SU-DHL-6 (cell line): ENCODE measurements at regions not wholly inside any gene's neighbourhood (a gene's known extent, or its start where the extent isn't known, plus 50 kb on each side); places are given as distances from the start of the nearest gene placed in this dataset.

Source experiments
- H2AFZ ChIP-seq: fragments of 200-600 bp; sonication (generic); 2 replicates; pipeline ENCODE4 v1.6.1; 2014; ENCODE audit warnings: low read depth, mild to moderate bottlenecking, moderate library complexity, mixed read lengths, antibody characterized with exemption, low read length; ENCODE audit not compliant: severe bottlenecking
- H3F3A ChIP-seq: fragments of 200-600 bp; shearing (Covaris generic); 2 replicates; pipeline ENCODE4 v1.6.0; 2016; ENCODE audit warnings: antibody characterized with exemption, mild to moderate bottlenecking; ENCODE audit not compliant: insufficient read depth
- H3K27ac ChIP-seq: fragments of 200-600 bp; sonication (generic); 2 replicates; pipeline ENCODE4 v1.5.1; 2016; ENCODE audit warnings: low read depth, mild to moderate bottlenecking, low read length, moderate library complexity, mixed read lengths
- H3K27me3 ChIP-seq: fragments of 200-600 bp; sonication (generic), shearing (Covaris generic); 2 replicates; pipeline ENCODE4 v1.6.0; 2014; ENCODE audit warnings: mild to moderate bottlenecking, low read length
- H3K36me3 ChIP-seq: fragments of 200-600 bp; sonication (generic); 2 replicates; pipeline ENCODE4 v1.6.1; 2014; ENCODE audit warnings: mild to moderate bottlenecking, low read length, mixed read lengths
- H3K4me2 ChIP-seq: fragments of 300-600, 200-600 bp; shearing (Covaris generic), sonication (generic); 2 replicates; pipeline ENCODE4 v1.6.0; 2014; ENCODE audit warnings: low read length, low read depth, mild to moderate bottlenecking; ENCODE audit not compliant: poor library complexity, severe bottlenecking
- H3K4me3 ChIP-seq: fragments of 200-600 bp; sonication (generic); 2 replicates; pipeline ENCODE4 v1.5.1; 2014; ENCODE audit warnings: antibody characterized with exemption, low read length, mild to moderate bottlenecking, mixed read lengths; ENCODE audit not compliant: insufficient read depth, poor library complexity, severe bottlenecking
- H3K79me2 ChIP-seq: fragments of 200-600 bp; sonication (generic); 2 replicates; pipeline ENCODE4 v1.6.1; 2014; ENCODE audit warnings: mild to moderate bottlenecking, low read length, moderate library complexity; ENCODE audit not compliant: insufficient read depth
- H3K9ac ChIP-seq: fragments of 200-600 bp; sonication (generic); 2 replicates; pipeline ENCODE4 v1.7.0; 2014; ENCODE audit warnings: mild to moderate bottlenecking, low read length
- H3K9me2 ChIP-seq: fragments of 200-600 bp; sonication (generic); replicated peaks from 2 replicates; pipeline ENCODE4 v1.6.1; 2014; ENCODE audit warnings: low read length; ENCODE audit not compliant: insufficient read depth
- H3K9me3 ChIP-seq: fragments of 200-600 bp; sonication (generic); 2 replicates; pipeline ENCODE4 v1.6.1; 2014; ENCODE audit warnings: low read length, mixed read lengths; ENCODE audit not compliant: insufficient read depth
- H4K20me1 ChIP-seq: fragments of 200-600 bp; sonication (generic); 2 replicates; pipeline ENCODE4 v1.6.1; 2014; ENCODE audit warnings: low read depth, mild to moderate bottlenecking, antibody characterized with exemption, low read length, moderate library complexity, mixed read lengths
- CTCF ChIP-seq: fragments of 200-600 bp; sonication (generic); IDR thresholded peaks from one replicate; pipeline ENCODE4 v1.5.1; 2017; ENCODE audit warnings: antibody characterized with exemption, mild to moderate bottlenecking, low read length, moderate library complexity; ENCODE audit not compliant: insufficient read depth, poor library complexity, severe bottlenecking
- EZH2phosphoT487 ChIP-seq: fragments of 200-600 bp; sonication (generic), shearing (Covaris generic); conservative IDR thresholded peaks from 2 replicates; pipeline ENCODE4 v1.6.1; 2018; ENCODE audit warnings: mild to moderate bottlenecking, antibody characterized with exemption, low read length, moderate library complexity, mixed read lengths

DNA sequence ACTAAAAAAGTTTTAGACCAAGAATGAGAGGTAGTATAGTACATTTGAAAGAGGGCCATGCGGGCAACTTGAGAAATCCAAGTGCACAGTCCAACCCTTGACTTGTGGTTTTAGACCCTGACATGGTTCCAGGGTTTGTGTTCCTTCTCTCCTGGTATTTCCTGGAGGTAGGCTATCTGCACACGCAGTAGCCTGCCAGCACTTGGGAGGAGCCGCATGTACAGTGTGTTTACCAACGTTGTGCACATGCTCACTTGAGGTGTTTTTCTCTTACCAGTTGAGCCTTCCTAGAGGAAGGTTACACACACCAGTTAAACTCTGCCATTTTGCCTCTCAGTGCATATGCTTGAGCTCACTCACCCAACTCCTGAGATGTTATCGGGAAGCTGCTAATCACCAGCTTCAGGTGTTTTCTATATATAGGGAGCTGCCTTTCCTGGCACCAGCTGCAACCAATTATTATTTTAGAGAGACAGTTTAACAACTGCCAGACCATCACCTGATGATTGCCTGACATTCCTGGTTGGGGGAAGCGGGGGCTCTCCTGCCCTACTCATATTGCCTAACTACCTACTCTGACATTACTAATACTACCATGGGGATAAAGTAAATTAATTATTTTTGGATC lies 593.4 kb upstream of the TUSC1 start:
- H3K27ac ChIP-seq = no peak overlapping the region
- TF ChIP-seq CTCF (no peak), EZH2phosphoT487 (no peak)
- H3K4me3 ChIP-seq = no peak overlapping the region
- H3K9me3 ChIP-seq = no peaks in the 10 kb centered on the region
- no peak overlapping the region for H3K9ac ChIP-seq
- H3K36me3 ChIP-seq = no peaks in the 10 kb centered on the region
- H2AFZ ChIP-seq = no peak overlapping the region
- H3F3A ChIP-seq = no peaks in the 10 kb centered on the region
- H4K20me1 ChIP-seq = no peaks in the 10 kb centered on the region
- no peaks in the 10 kb centered on the region for H3K27me3 ChIP-seq
- no peaks in the 10 kb centered on the region for H3K9me2 ChIP-seq
- no peak overlapping the region for H3K4me2 ChIP-seq
- no peaks in the 10 kb centered on the region for H3K79me2 ChIP-seq

DNA sequence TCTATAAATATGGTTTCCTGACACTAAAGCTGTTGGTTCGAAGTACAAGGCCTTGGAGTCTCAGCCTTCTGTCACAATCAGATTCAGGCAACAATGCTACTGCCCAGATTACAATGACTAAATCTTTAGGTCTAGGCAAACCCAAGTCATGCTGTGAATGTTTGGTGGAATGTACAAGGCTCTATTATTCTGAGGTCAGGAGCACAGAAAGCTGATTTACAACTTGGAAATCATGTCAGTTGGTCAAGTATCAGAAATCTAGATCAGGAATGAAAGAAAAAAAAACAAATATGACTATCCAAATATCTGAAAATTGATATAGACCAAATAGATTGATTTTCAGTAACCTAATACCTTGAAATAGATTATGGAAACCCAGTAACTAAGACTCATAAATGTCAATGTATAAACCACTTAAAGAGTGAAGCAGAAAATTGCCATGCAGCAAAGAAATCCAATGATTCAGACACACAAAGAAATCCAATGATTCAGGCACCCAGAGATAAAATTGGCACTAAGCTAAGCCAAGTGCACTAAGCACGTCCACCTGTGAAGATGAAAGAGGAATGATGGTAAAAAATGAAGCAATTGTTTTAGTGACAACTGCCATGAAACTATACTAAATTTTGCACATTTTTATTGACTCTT lies 588.0 kb upstream of the TUSC1 start:
- no peak overlapping the region for H3K4me2 ChIP-seq
- H3K27me3 ChIP-seq = no peaks in the 10 kb centered on the region
- no peak overlapping the region for H2AFZ ChIP-seq
- no peaks in the 10 kb centered on the region for H4K20me1 ChIP-seq
- H3F3A ChIP-seq = no peaks in the 10 kb centered on the region
- no peaks in the 10 kb centered on the region for H3K79me2 ChIP-seq
- H3K36me3 ChIP-seq = no peaks in the 10 kb centered on the region
- no peak for TF ChIP-seq CTCF
- no peak for TF ChIP-seq EZH2phosphoT487
- no peak overlapping the region for H3K4me3 ChIP-seq
- H3K9me2 ChIP-seq = no peaks in the 10 kb centered on the region
- no peak overlapping the region for H3K9ac ChIP-seq
- H3K27ac ChIP-seq = no peak overlapping the region
- H3K9me3 ChIP-seq = no peaks in the 10 kb centered on the region

- Histone ChIP-seq H3K36me3 (no peaks in the 10 kb centered on the region), H2AFZ (no peak overlapping the region), H3K9me3 (no peaks in the 10 kb centered on the region), H3K4me3 (no peak overlapping the region), H3K27me3 (no peaks in the 10 kb centered on the region), H3K79me2 (no peaks in the 10 kb centered on the region), H3F3A (no peaks in the 10 kb centered on the region), H4K20me1 (no peaks in the 10 kb centered on the region), H3K9me2 (no peaks in the 10 kb centered on the region), H3K9ac (no peak overlapping the region), H3K4me2 (no peak overlapping the region), H3K27ac (no peak overlapping the region)
- TF ChIP-seq CTCF (no peak), EZH2phosphoT487 (no peak)
Observed at GRCh38 chr9:26264709-26265601, 586.7 kb upstream of the TUSC1 start.
